ENCODE measurements at regions not wholly inside any gene's neighbourhood (a gene's known extent, or its start where the extent isn't known, plus 50 kb on each side); places are given as distances from the start of the nearest gene placed in this dataset.

GRCh38 chr10:37488792-37489657 is 363.6 kb downstream of the ANKRD30A start:
- SMC1A ChIA-PET (ENCODE audit: uncharacterized antibody, unreplicated experiment) = interaction anchor here (0.8 to 1.2 kb wide), 3 partner anchors 51 to 281 kb away, joined by 3 read pairs; no protein-coding TSS in a partner anchor
- Histone ChIP-seq H3K4me1 (ENCODE audit: control insufficient read depth, insufficient read depth, low read length) (no peaks in the 10 kb centered on the region), H3K27ac (ENCODE audit: control insufficient read depth, insufficient read depth) (no peak overlapping the region), H3K4me2 (ENCODE audit: control insufficient read depth, insufficient read depth) (no peak overlapping the region), H3K27me3 (replicated peaks in 1 of 2; ENCODE audit: control insufficient read depth in 2 of 2, insufficient read depth in 2 of 2, low read length in 1 of 2) (no peaks in the 10 kb centered on the region), H3K9me3 (replicated peaks; ENCODE audit: control insufficient read depth, insufficient read depth, low read length) (no peaks in the 10 kb centered on the region; the same call in 2 of the 3 replicates), H4K20me1 (ENCODE audit: control insufficient read depth, insufficient read depth) (no peaks in the 10 kb centered on the region), H3K9ac (ENCODE audit: control insufficient read depth, insufficient read depth, low read length) (no peak overlapping the region), H2AFZ (ENCODE audit: control insufficient read depth, low read depth, low read length) (no peak overlapping the region), H3K79me2 (ENCODE audit: control insufficient read depth, insufficient read depth, low read length) (no peaks in the 10 kb centered on the region), H3K36me3 (ENCODE audit: control insufficient read depth in 2 of 2, insufficient read depth in 2 of 2, low read length in 1 of 2) (no peaks in the 10 kb centered on the region), H3K4me3 (no peak overlapping the region)
- CTCF ChIA-PET = interaction anchor here (0.5 to 1.5 kb wide), 3 partner anchors 10 to 599 kb away, joined by 3 read pairs; no protein-coding TSS in a partner anchor
- FAIRE-seq (no peak), ATAC-seq (no peak), DNase-seq (ENCODE audit: low read depth, low spot score) (no peak)
- in situ Hi-C loops (cut with MboI) = no loop called here
- RAD21 ChIA-PET (ENCODE audit: unreplicated experiment) = interaction anchor here (2.8 kb wide), 1 partner anchor 54 kb away, joined by 10 read pairs; no protein-coding TSS in a partner anchor
- POLR2A ChIA-PET = no interaction called here
- intact Hi-C loops (cut with micrococcal nuclease; ENCODE audit: unreplicated experiment) = no loop called here
- BruUV-seq (replicated peaks) = no TSS peak
- no peak for TF ChIP-seq HDAC2 (IDR thresholded peaks at IDR 0.05)
- no peak for TF ChIP-seq MYB (IDR thresholded peaks at IDR 0.05; ENCODE audit: borderline replicate concordance, low read depth, low read length)
- TF ChIP-seq SPI1 (IDR thresholded peaks at IDR 0.05; ENCODE audit: borderline replicate concordance, insufficient read depth, low read depth, low read length) = no peak
- no peak; a peak in 1 of 4 replicates for TF ChIP-seq IKZF2 (IDR thresholded peaks at IDR 0.05)
- no peak for TF ChIP-seq YY1 (IDR thresholded peaks at IDR 0.05; ENCODE audit: low read depth, low read length)
- no peak for TF ChIP-seq TBL1XR1 (IDR thresholded peaks at IDR 0.05; ENCODE audit: low read depth, low read length)
- TF ChIP-seq, protein P1, sequence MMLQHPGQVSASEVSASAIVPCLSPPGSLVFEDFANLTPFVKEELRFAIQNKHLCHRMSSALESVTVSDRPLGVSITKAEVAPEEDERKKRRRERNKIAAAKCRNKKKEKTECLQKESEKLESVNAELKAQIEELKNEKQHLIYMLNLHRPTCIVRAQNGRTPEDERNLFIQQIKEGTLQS (IDR thresholded peaks at IDR 0.05; ENCODE audit: borderline replicate concordance, extremely low read depth, low read depth, low read length) = no peak
- TF ChIP-seq NR2F1 (conservative IDR thresholded peaks at IDR 0.05) = no peak
- TF ChIP-seq E2F4 (IDR thresholded peaks at IDR 0.05; ENCODE audit: low read depth, low read length) = no peak
- TF ChIP-seq, protein P2, sequence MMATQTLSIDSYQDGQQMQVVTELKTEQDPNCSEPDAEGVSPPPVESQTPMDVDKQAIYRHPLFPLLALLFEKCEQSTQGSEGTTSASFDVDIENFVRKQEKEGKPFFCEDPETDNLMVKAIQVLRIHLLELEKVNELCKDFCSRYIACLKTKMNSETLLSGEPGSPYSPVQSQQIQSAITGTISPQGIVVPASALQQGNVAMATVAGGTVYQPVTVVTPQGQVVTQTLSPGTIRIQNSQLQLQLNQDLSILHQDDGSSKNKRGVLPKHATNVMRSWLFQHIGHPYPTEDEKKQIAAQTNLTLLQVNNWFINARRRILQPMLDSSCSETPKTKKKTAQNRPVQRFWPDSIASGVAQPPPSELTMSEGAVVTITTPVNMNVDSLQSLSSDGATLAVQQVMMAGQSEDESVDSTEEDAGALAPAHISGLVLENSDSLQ (IDR thresholded peaks at IDR 0.05) = no peak
- TF ChIP-seq STAT1 (conservative IDR thresholded peaks at IDR 0.05) = no peak
- TF ChIP-seq SUPT20H (IDR thresholded peaks at IDR 0.05; ENCODE audit: borderline replicate concordance, control insufficient read depth, low read depth, low read length) = no peak
- TF ChIP-seq WRNIP1 (IDR thresholded peaks at IDR 0.05; ENCODE audit: borderline replicate concordance, low read depth, low read length) = no peak
- no peak for TF ChIP-seq MEF2A (IDR thresholded peaks at IDR 0.05; ENCODE audit: insufficient read depth, low read depth, low read length)
- TF ChIP-seq, protein P3, sequence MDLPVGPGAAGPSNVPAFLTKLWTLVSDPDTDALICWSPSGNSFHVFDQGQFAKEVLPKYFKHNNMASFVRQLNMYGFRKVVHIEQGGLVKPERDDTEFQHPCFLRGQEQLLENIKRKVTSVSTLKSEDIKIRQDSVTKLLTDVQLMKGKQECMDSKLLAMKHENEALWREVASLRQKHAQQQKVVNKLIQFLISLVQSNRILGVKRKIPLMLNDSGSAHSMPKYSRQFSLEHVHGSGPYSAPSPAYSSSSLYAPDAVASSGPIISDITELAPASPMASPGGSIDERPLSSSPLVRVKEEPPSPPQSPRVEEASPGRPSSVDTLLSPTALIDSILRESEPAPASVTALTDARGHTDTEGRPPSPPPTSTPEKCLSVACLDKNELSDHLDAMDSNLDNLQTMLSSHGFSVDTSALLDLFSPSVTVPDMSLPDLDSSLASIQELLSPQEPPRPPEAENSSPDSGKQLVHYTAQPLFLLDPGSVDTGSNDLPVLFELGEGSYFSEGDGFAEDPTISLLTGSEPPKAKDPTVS (IDR thresholded peaks at IDR 0.05; ENCODE audit: low read depth, low read length) = no peak
- 15% methylated on average over 10 of the region's 10 CpGs for WGBS (ENCODE audit: insufficient coverage, insufficient replicate concordance, low lambda C conversion rate, missing lambda C conversion rate)

Measured in GM12878 (cell line).